ENCODE measurements at regions not wholly inside any gene's neighbourhood (a gene's known extent, or its start where the extent isn't known, plus 50 kb on each side); places are given as distances from the start of the nearest gene placed in this dataset.
"Not testable (repeated sequence)": the region's sequence is repeated elsewhere in the genome, so short reads cannot be mapped to it uniquely, and the experiment has no call there.

DNA sequence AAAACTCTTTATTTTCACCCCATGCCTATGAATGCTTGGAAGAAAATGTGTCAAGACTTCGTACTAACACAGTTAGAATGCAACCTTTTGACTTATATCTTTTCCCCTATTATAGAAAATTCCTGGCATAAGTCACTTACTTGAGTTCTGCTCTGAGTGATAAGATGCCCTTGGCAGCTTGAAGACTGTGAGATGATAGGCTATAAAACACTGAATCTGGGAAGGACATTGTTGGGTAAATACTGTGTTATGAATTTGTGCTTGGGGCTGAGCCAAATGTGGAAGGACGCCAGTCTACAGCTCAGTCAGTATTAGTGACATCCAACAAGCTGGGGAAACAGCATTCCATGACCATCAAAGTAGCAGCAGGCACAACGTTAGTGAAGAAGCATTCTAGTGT, 368.0 kb upstream of the SGCG start:
- H3K4me3 ChIP-seq (ENCODE audit: low read depth, low read length), result no peak overlapping the region
- TF ChIP-seq, protein P1, sequence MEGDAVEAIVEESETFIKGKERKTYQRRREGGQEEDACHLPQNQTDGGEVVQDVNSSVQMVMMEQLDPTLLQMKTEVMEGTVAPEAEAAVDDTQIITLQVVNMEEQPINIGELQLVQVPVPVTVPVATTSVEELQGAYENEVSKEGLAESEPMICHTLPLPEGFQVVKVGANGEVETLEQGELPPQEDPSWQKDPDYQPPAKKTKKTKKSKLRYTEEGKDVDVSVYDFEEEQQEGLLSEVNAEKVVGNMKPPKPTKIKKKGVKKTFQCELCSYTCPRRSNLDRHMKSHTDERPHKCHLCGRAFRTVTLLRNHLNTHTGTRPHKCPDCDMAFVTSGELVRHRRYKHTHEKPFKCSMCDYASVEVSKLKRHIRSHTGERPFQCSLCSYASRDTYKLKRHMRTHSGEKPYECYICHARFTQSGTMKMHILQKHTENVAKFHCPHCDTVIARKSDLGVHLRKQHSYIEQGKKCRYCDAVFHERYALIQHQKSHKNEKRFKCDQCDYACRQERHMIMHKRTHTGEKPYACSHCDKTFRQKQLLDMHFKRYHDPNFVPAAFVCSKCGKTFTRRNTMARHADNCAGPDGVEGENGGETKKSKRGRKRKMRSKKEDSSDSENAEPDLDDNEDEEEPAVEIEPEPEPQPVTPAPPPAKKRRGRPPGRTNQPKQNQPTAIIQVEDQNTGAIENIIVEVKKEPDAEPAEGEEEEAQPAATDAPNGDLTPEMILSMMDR (IDR thresholded peaks at IDR 0.05; ENCODE audit: low read depth, low read length), result no peak

DNA sequence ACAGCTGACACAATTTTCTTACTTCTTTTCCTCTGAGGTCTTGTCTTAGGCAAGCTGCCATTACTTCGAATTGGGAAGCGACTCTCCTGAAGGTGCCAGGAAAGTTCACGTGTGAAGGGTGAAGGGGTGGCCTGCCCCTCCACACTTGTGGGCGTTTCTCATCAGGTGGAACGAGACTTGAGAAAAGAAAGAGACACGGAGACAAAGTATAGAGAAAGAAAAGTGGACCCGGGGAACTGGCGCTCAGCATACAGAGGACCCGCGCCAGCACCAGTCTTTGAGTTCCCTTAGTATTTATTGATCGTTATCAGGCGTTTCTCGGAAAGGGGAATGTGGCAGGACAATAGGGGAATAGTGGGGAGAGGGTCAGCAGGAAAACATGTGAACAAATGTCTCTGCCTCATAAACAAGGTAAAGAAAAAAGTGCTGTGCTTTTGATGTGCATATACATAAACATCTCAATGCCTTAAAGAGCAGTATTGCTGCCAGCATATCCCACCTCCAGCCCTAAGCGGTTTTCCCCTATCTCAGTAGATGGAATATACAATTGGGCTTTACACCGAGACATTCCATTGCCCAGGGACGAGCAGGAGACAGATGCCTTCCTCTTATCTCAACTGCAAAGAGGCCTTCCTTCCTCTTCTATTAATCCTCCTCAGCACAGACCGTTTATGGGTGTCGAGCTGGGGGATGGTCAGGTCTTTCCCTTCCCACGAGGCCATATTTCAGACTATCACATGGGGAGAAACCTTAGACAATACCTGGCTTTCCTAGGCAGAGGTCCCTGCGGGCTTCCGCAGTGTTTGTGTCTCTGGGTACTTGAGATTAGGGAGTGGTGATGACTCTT, 367.0 kb upstream of the SGCG start:
- H3K4me3 ChIP-seq (ENCODE audit: low read depth, low read length), result not testable (repeated sequence)

DNA sequence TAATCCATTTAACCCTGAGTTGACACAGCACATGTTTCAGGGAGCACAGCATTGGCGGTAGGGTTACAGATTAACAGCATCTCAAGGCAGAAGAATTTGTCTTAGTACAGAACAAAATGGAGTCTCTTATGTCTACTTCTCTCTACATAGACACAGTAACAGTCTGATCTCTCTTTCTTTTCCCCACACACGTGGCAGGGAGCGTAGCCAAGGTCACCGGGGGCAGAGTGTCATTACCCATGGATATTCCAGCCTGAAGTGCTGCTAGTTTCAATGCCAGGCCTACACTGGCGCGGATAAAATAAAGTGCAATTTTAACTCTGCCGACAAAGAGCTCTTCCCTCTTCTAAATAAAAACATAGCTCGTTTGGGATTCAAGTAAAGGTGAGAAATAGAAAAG, 366.3 kb upstream of the SGCG start:
- H3K4me3 ChIP-seq (ENCODE audit: low read depth, low read length), result not testable (repeated sequence)

DNA sequence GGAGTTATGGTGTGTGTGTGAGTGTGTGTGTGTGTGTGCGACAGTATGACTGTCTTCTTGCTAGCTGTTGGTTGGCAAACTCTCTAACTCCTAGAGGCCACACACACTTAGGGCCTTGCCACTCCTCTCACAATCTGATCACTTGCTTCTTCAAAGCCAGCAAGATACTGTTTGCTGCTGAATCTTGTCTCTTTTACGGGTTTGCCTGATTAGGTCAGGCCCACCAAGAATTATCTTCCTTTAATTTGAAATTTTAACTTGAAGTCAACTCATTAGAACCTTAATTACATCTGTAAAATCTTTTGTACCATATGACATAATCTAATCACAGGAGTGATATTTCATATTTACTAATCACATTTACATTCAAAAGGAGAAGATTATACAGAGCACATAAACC, 359.2 kb upstream of the SGCG start:
- H3K4me3 ChIP-seq (ENCODE audit: low read depth, low read length), result no peak overlapping the region
- TF ChIP-seq, protein P1 (IDR thresholded peaks at IDR 0.05; ENCODE audit: low read depth, low read length), result no peak

DNA sequence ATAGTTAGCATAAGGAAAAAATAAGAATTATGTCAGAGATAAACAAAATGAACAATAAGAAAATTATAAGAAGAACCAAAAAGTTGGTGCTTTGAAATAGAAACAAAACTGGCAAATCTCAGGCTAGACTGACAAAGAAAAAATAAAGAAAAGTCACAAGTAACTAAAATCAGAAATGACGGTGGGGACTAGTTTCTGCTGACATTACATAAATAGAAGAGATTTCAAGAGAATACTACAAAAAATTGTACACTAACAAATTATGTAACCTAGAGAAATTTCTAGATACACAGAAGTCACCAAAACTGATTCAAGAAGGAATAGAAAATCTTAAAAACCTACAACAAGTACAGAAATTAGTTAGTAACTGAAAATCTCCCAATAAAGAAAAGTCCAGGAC, 355.6 kb upstream of the SGCG start:
- TF ChIP-seq, protein P1 (IDR thresholded peaks at IDR 0.05; ENCODE audit: low read depth, low read length), result no peak
- H3K4me3 ChIP-seq (ENCODE audit: low read depth, low read length), result no peak overlapping the region

DNA sequence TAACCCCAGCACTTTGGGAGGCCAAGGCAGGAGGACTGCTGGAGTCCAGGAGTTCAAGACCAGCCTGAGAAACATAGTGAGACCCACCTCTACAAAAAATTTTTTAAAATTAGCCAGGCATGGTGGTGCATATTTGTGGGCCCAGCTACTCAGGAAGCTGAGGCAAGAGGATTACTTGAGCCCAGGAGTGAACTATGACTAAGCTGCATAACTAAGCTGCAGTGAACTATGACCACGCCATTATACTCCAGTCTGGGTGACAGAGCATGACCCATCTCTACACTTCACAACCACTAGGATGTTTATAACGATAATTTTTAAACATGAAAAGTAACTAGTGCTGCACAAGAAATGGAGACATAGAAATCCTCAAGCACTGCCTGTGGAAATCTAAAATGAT, 352.7 kb upstream of the SGCG start:
- TF ChIP-seq, protein P1 (IDR thresholded peaks at IDR 0.05; ENCODE audit: low read depth, low read length), result no peak

DNA sequence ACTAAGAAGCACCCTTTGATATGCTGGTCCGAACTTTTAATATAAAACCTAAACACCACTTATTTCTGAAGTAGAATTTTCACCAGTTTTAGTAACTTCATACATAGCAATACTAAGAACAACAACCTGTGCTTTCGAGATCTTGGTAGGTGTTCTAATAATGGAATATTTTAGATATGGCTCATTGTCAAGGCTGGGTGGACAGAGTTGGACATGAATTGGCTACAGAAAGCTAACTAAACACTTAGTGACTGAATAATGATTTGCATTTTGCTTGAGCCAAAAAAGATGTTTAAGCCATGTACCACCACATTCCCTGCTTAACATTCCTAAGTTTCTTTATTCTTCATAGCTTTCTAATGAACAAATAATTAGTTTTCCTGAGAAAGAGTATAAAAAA, 344.3 kb upstream of the SGCG start:
- TF ChIP-seq, protein P1 (IDR thresholded peaks at IDR 0.05; ENCODE audit: low read depth, low read length), result no peak
- H3K4me3 ChIP-seq (ENCODE audit: low read depth, low read length), result no peak overlapping the region

More for the DNA sequence above, 352.7 kb upstream of the SGCG start:
- H3K4me3 ChIP-seq (ENCODE audit: low read depth, low read length), result no peak overlapping the region

DNA sequence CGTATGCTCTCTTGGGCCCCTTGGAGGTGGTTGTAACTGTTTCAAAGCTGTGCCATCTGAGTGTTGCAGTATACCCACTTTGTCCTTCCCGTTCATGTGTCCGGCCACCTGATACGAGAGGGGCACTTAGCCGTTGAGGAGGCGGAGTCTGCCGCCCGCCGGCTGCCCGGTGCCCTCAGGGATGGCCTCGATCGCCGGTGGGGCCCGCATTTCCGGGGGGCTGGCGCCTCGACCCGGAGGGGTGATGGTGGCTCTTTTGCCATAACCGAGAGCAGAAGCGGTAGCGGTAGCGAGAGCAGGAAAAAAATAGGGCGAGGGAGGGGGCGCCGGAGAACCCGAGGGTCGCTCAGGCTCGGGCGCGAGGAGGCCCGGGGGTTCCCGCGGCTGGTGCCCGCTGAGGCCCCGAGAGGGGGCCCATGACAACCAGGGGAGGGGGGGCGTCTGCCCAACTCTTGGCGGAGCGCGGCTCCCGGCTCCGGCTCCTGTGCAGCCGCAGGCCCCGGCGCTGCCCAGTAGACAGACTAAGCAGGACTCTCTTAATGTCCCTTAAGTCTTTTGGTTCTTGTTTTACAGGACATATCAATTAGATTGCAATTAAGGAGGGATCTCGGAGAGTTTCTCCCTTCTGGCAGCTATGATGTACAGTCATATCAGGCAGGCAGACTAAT, 342.7 kb upstream of the SGCG start:
- TF ChIP-seq, protein P1 (IDR thresholded peaks at IDR 0.05; ENCODE audit: low read depth, low read length), result no peak
- no peak overlapping the region for H3K4me3 ChIP-seq (ENCODE audit: low read depth, low read length)

All from WI38 (cell line).